Adrenal gland (tissue), 5 donors: ENCODE measurements at regions not wholly inside any gene's neighbourhood (a gene's known extent, or its start where the extent isn't known, plus 50 kb on each side); places are given as distances from the start of the nearest gene placed in this dataset.

ENCODE experiments used
- CTCF ChIP-seq, 6 experiments: fragments of 450-650 bp in 4 of 6; fragments of 200-600 bp in 2 of 6; sonication (generic) in 1 of 6; IDR thresholded peaks; 1 replicate in 5 of 6; 2 replicates in 1 of 6; pipeline versions ENCODE4 v1.5.1 to v1.8.0; 2016 to 2021; ENCODE audit warnings: antibody characterized with exemption in 6 of 6, mild to moderate bottlenecking in 2 of 6, moderate library complexity in 1 of 6
- POLR2A ChIP-seq, 2 donors: fragments of 450-650 bp; IDR thresholded peaks; one replicate each; pipeline ENCODE4 v1.6.1; 2017; ENCODE audit warnings: antibody characterized with exemption in 2 of 2, mild to moderate bottlenecking in 2 of 2, moderate library complexity in 1 of 2
- donor health status: DM: no; HTN: no; CAD: no.

- TF ChIP-seq CTCF (IDR thresholded peaks at IDR 0.05) (no peak), POLR2A (IDR thresholded peaks at IDR 0.05) (no peak)
Observed at GRCh38 chr2:107002735-107003134, 116.8 kb upstream of the ST6GAL2 start.
